H54 (cell line): ENCODE measurements at regions not wholly inside any gene's neighbourhood (a gene's known extent, or its start where the extent isn't known, plus 50 kb on each side); places are given as distances from the start of the nearest gene placed in this dataset.

Experiments used
- DNase-seq: peaks from one replicate; pipeline ENCODE4 v3.0.0; 2011; ENCODE audit warnings: low spot score, mixed read lengths; ENCODE audit not compliant: insufficient read length
- FAIRE-seq: peaks from 3 replicates; lab custom pipeline; 2011; peaks lifted over from hg19 to GRCh38; lab: Jason Lieb, UNC
- POLR2A ChIP-seq: IDR thresholded peaks from 2 replicates; pipeline ENCODE4 v1.6.1; 2011; ENCODE audit warnings: low read depth, mild to moderate bottlenecking, low read length

DNA sequence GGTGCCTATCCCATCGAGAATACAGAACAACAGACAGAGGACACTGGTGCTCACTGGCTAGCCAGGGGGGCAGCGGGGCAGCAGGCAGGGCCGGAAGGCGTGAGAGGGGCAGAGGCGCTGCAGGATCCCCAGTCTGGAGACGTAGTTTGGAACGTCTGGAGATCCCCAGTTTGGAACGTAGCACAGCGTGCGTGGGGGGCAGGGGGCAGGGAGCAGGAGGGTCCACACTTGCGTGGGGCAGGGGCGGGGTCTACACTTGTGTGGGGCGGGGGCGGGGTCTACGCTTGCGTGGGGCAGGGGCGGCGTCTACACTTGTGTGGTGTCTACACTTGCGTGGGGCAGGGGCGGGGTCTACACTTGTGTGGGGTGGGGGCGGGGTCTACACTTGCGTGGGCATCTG lies 107.2 kb downstream of the DACT2 start:
- DNase-seq (no peak), FAIRE-seq (no peak)
- no peak for TF ChIP-seq POLR2A

DNA sequence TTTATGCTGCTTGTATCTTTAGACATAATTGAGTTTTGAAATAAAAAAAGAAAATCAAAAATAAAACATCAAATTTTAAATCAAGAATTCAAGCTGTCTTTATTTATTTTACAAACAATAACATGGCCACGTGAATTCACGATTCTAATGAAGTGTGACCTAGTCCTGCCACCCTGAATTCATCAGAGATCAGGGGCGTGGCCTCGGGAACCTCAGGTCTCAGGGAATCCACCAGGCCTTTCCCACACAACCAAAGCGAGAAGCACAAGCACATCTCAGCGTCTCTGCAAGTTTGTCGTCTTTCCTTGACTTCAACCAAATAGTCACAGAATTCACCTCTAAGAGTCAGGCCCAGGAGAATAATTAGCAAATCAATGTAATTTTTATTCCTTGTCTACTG lies 107.9 kb downstream of the DACT2 start:
- FAIRE-seq (no peak), DNase-seq (no peak)
- no peak for TF ChIP-seq POLR2A

DNA sequence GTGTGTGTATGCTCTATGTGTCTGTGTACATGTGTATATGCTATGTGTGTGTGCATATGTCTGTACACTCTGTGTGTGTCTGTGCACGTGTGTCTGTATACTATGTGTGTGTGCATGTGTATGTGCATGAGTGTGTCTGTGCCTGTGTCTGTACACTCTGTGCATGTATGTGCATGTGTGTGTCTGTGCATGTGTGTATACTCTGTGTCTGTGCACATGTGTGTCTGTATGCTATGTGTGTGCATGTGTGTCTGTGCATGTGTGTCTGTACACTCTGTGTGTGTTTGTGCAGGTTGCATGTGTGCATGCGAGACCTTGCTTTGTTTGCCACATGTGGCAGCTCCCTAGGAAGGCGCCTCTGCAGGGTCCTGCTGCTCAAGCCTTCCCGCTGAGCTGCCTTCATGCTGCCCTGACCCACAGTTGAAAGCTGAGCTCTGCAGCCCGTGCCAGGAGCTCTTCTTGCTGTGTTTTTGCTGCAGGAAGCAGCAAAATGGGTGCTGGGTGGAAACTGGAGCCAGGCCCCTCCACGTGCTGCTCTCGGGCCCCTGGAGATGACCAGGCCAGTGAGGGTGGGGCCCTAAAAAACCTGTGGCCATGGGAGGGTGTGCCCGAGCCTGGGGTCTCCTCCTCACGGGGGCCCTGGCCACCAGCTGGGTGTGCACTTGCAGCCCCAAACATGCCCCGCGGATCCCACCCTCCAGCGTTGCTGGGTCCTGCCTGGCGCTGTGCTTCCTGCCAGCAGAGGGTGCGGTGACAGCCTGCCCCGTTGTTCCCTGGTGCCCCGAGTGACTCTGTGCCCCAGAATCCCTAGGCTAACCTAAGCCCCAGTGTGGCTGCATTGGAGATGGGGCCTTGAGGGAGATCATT lies 109.1 kb downstream of the DACT2 start:
- TF ChIP-seq POLR2A = no peak
- DNase-seq (no peak), FAIRE-seq (no peak)

DNA sequence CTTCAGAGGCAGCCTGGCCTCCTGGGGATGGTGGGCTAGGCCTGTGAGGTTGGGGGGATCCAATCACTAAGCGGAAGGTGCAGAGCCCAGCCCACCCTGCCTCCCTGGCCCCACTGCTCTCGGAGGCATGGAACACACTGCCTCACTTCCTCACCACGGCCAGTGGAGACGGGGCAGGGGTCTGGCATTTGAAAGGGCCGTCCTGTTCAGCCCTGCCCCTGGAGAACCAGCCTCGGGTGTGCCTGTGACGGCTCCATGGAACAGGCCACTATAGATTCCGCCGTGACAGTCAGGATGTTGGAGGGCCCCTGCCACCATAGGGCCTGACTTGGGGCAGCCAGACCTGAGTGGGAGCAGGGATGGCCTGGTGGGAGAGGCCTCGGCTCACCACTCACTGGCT lies 110.2 kb downstream of the DACT2 start:
- DNase-seq = no peak
- FAIRE-seq = no peak
- TF ChIP-seq POLR2A = no peak

GRCh38 chr6:168208854-168209253 lies 110.7 kb downstream of the DACT2 start:
- DNase-seq (no peak), FAIRE-seq (no peak)
- TF ChIP-seq POLR2A = no peak

DNA sequence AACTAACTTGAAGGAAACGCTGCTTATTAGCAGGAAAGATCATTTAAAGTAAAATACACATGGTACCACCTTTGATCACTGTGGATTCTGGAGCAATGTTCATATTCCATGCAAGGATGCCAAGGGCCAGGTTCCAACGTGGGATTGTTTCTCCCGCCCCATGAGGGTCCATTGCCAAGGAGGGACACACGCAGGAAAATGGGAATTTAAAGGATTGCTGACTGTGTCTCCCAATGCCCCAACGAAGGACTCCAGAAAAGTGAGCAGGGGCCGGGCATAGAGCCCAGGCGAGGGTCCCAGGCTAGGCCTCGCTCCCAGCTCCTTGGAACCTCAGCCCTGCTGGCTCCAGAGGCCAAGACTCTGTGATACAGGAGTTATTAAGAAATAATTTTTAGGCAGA lies 111.2 kb downstream of the DACT2 start:
- FAIRE-seq (no peak), DNase-seq (no peak)
- no peak for TF ChIP-seq POLR2A

DNA sequence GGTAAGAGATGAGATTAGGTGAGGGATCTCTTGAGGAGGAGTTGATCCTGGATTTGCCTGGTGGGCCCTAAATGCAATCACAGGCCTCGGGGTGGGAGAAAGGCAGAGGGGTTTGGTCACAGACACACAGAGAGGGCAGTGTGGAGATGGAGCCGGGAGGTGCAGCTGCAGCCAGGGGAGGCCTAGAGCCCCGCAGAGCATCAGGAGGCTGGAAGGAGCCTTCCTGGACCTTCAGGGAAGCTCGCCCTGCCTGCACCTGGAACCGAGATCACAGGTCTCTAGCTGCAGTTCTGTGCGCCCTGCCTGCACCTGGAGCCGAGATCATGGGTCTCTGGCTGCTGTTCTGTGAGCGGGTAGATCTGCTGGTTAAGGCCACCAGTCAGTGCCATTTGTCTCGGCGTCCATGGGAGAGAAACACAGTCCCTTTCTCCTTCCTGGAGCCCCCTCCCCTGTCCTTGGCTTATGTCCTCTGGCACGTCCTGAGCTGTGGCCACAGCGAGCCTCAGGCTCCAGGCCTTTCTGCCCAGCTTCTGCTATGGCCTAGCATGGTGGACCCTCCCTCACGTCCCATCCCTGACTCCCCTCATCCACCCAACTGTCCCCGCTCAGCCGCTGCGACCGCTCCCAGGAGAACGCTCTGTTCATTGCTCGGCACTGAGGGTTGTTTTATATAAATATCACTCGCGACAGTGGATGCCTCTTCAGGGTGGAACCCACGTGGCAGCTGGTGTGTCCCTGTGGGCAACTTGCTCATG lies 112.0 kb downstream of the DACT2 start:
- TF ChIP-seq POLR2A = no peak
- DNase-seq (no peak), FAIRE-seq (no peak)

GRCh38 chr6:168206661-168207274 lies 112.8 kb downstream of the DACT2 start:
- no peak for TF ChIP-seq POLR2A
- FAIRE-seq (no peak), DNase-seq (no peak)

DNA sequence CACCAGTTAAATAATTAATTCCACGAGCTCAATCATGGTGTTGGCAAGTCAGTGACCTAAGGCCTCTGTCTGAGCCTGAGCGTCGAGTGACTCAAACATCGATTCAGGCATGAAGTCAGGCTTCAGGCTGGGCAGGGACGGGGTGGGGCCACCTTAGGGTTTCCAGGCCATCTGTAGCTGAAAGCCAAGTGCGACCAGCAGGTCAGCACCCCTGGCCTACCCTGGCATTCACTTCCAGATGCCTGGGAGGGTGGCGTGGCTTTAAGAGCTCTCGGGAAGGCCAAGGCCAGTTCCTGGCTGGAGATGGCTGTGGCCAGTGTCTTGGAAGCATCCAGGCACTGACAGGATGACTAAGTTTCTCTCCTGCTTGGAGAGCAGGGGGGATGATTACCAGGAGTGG lies 113.4 kb downstream of the DACT2 start:
- FAIRE-seq (no peak), DNase-seq (no peak)
- TF ChIP-seq POLR2A = no peak

DNA sequence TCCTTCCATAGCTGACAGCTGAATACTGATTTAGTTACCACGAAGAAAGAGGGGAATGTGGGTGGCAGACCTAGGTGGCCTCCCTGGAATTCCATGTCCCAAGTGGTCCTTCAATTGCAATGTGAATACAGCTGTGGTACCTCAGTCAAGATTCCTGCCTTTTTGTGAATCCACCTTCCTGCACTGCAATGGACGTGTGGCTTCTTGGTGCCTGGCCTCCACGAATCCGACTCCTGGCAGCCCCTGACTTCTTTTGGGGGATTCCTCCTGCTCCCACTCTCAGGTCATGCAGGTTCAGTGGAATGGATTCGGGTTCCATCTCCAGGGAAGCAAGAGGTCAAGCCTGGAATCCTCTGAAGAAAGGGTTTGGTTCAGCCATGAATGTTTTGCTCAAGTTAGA lies 117.8 kb downstream of the DACT2 start:
- TF ChIP-seq POLR2A = no peak
- FAIRE-seq = no peak

GRCh38 chr6:168201383-168201782 lies 118.2 kb downstream of the DACT2 start:
- TF ChIP-seq POLR2A = no peak
- DNase-seq = no peak
- FAIRE-seq = no peak

More for the DNA sequence above, 117.8 kb downstream of the DACT2 start:
- DNase-seq = no peak

- TF ChIP-seq POLR2A = no peak
- no peak for FAIRE-seq
- DNase-seq = no peak
Measured at GRCh38 chr6:168200571-168201134, 118.9 kb downstream of the DACT2 start.

DNA sequence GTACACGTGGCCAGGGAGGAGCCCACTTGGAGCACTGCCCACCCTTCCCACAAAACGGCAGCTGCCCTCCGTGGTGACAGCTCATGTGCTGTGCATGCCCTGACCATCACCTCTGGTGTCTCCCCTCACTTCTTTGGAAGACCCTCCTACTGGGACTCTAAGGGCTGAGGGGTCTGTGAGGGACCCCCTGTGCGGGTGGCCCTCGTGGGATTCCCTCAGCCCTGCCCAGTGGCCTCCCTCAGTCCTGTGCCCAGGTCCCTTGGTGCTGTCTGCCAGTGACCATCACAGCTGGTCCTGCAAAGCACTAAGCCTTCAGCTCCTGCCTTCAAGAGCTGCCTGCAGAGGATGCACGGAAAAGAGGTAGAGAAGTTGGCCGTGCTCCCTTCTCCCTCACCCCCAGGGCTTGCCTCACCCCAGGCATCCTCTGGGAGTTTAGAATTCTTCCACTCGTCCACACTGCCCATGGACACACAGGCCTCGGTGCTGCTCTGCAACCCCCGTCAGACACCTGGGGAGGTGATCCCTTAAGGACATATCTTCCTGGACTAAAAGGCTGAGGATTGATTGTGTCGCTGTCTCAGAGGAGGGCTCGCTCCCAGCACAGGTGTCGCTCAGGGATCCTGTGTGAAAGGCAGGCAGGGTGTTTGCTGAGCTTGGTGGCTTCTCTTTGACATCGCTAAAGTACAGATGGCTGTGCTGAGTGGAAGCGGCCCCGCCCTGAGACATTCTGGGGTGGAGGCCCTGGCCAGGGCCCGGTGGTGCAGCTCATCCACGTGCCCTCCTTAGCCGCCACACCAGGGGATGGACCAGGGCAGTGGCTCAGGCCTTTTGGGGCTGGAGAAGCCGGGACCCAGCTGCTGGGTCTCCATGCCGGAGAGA lies 119.5 kb upstream of the FRMD1 start:
- TF ChIP-seq POLR2A = no peak
- no peak for DNase-seq
- FAIRE-seq = no peak
